Coronary artery (tissue), 2 donors: ENCODE measurements at regions not wholly inside any gene's neighbourhood (a gene's known extent, or its start where the extent isn't known, plus 50 kb on each side); places are given as distances from the start of the nearest gene placed in this dataset.
"Not testable (repeated sequence)": the region's sequence is repeated elsewhere in the genome, so short reads cannot be mapped to it uniquely, and the experiment has no call there.

ENCODE experiments used
- DNase-seq: peaks from one replicate; pipeline ENCODE4 v3.0.0-alpha.2; 2017; ENCODE audit warnings: low spot score
- H3K27ac ChIP-seq, 2 donors: fragments of 200-600 bp; sonication (generic); one replicate each; pipeline ENCODE4 v1.5.1; 2016 to 2019
- H3K4me3 ChIP-seq: fragments of 200-600 bp; sonication (generic); 2 replicates; pipeline ENCODE4 v1.5.1; 2016; ENCODE audit warnings: mild to moderate bottlenecking, moderate library complexity
- CTCF ChIP-seq: fragments of 200-600 bp; sonication (generic); IDR thresholded peaks from one replicate; pipeline ENCODE4 v1.5.1; 2019; ENCODE audit warnings: antibody characterized with exemption

- TF ChIP-seq CTCF = no peak
- H3K4me3 ChIP-seq = no peak overlapping the region
- no peak for DNase-seq
- H3K27ac ChIP-seq = no peak overlapping the region
Measured at GRCh38 chr14:106528717-106529116, 1002.3 kb downstream of the TMEM121 start.

- no peak overlapping the region for H3K4me3 ChIP-seq
- DNase-seq = no peak
- no peak overlapping the region for H3K27ac ChIP-seq
- TF ChIP-seq CTCF = no peak
Measured at GRCh38 chr14:106530031-106530422, 1003.6 kb downstream of the TMEM121 start.

- H3K27ac ChIP-seq = no peak overlapping the region
- H3K4me3 ChIP-seq = no peak overlapping the region
- DNase-seq = no peak
- TF ChIP-seq CTCF = no peak
Measured at GRCh38 chr14:106530423-106531107, 1004.2 kb downstream of the TMEM121 start.

- not testable (repeated sequence) for DNase-seq, H3K4me3 ChIP-seq, H3K27ac ChIP-seq
Measured at GRCh38 chr14:106537597-106537996, 1011.2 kb downstream of the TMEM121 start.

GRCh38 chr14:106538201-106538600 is 1011.8 kb downstream of the TMEM121 start:
- H3K27ac ChIP-seq = no peak overlapping the region

GRCh38 chr14:106547735-106548434 is 1021.5 kb downstream of the TMEM121 start:
- no peak for TF ChIP-seq CTCF
- no peak for DNase-seq
- H3K27ac ChIP-seq = no peak overlapping the region
- H3K4me3 ChIP-seq = no peak overlapping the region

More at GRCh38 chr14:106538201-106538600, 1011.8 kb downstream of the TMEM121 start:
- H3K4me3 ChIP-seq = no peak overlapping the region
- no peak for DNase-seq
- no peak for TF ChIP-seq CTCF

GRCh38 chr14:106549064-106549463 is 1022.7 kb downstream of the TMEM121 start:
- H3K27ac ChIP-seq = no peak overlapping the region
- no peak for TF ChIP-seq CTCF
- DNase-seq = no peak
- no peak overlapping the region for H3K4me3 ChIP-seq
